ENCODE measurements at regions not wholly inside any gene's neighbourhood (a gene's known extent, or its start where the extent isn't known, plus 50 kb on each side); places are given as distances from the start of the nearest gene placed in this dataset.

DNA sequence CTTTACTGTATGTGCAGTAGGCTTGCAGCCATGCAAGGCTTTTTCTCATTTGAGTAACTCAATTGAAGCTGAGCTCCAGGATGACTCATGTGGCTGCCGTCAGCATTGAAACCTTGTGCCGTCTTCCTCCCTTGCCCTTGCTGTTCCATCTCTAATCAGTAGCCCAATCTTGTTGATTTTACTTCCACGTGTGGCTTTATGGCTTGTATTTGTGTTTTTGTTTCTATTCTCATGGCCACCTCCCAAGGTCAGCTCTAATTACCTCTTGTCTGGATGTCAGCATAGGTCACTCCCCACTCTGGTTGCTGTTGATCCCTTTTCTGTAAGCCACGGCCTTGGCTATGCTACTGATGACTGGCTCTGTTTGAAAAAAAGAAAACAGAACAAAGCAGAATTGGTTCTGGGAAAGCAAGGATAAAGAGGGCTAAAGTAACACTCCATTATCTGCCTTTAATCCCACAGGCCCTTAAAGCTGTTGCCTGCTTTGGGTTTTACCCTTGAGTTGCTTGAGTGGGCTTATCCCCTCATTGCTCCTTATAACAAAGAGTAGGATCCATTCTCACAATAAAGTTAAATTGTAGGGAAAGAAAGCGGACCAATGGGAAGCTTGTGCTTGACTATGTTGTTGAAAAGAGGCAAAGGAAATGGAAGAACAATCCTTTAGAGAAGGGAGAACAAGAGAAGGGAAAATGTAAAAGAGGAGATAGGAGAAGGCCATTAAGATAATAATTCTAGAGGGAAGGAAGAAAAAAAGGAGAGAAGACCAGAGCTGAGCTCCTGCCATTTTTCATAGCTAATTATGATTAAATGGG lies 173.9 kb upstream of the PGRMC2 start (continued):
- TF ChIP-seq, protein P1, sequence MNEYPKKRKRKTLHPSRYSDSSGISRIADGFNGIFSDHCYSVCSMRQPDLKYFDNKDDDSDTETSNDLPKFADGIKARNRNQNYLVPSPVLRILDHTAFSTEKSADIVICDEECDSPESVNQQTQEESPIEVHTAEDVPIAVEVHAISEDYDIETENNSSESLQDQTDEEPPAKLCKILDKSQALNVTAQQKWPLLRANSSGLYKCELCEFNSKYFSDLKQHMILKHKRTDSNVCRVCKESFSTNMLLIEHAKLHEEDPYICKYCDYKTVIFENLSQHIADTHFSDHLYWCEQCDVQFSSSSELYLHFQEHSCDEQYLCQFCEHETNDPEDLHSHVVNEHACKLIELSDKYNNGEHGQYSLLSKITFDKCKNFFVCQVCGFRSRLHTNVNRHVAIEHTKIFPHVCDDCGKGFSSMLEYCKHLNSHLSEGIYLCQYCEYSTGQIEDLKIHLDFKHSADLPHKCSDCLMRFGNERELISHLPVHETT (tag by site-specific recombination; IDR thresholded peaks at IDR 0.05) = 0 out of 2 replicates have a peak, but pooled peaks have one; percentile 19
- TF ChIP-seq, protein P2, sequence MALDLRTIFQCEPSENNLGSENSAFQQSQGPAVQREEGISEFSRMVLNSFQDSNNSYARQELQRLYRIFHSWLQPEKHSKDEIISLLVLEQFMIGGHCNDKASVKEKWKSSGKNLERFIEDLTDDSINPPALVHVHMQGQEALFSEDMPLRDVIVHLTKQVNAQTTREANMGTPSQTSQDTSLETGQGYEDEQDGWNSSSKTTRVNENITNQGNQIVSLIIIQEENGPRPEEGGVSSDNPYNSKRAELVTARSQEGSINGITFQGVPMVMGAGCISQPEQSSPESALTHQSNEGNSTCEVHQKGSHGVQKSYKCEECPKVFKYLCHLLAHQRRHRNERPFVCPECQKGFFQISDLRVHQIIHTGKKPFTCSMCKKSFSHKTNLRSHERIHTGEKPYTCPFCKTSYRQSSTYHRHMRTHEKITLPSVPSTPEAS (tag by site-specific recombination; IDR thresholded peaks at IDR 0.05) = no peak
- TF ChIP-seq ZNF274 (IDR thresholded peaks at IDR 0.05; ENCODE audit: low read length) (no peak), ZNF274 (tag by site-specific recombination; IDR thresholded peaks at IDR 0.05; ENCODE audit: borderline replicate concordance) (no peak), ZNF157 (tag by site-specific recombination; IDR thresholded peaks at IDR 0.05) (no peak), ZNF266 (tag by site-specific recombination; IDR thresholded peaks at IDR 0.05; ENCODE audit: low read depth) (no peak), ZNF521 (tag by site-specific recombination; IDR thresholded peaks at IDR 0.05) (no peak), SCRT1 (tag by site-specific recombination; IDR thresholded peaks at IDR 0.05; ENCODE audit: borderline replicate concordance) (no peak), GLI2 (tag by site-specific recombination; IDR thresholded peaks at IDR 0.05; ENCODE audit: borderline replicate concordance, low read depth) (no peak), ZBTB8A (tag by site-specific recombination; IDR thresholded peaks at IDR 0.05) (no peak), ZNF707 (tag by site-specific recombination; IDR thresholded peaks at IDR 0.05) (no peak), ZNF600 (tag by site-specific recombination; IDR thresholded peaks at IDR 0.05) (peak; percentile 61; the same call in 1 of the 2 replicates), ZNF423 (tag by site-specific recombination; IDR thresholded peaks at IDR 0.05) (no peak), ZNF624 (tag by site-specific recombination; IDR thresholded peaks at IDR 0.05) (no peak), ZNF701 (tag by site-specific recombination; IDR thresholded peaks at IDR 0.05) (no peak), ZNF548 (tag by site-specific recombination; IDR thresholded peaks at IDR 0.05) (no peak), ZNF341 (tag by site-specific recombination; IDR thresholded peaks at IDR 0.05; ENCODE audit: low read depth) (peak; percentile 78), ZXDB (tag by site-specific recombination; IDR thresholded peaks at IDR 0.05) (no peak; the same call in 1 of the 2 replicates), SP3 (tag by site-specific recombination; IDR thresholded peaks at IDR 0.05) (no peak), BCL11A (tag by site-specific recombination; IDR thresholded peaks at IDR 0.05; ENCODE audit: low read depth) (no peak)
- TF ChIP-seq, protein P3, sequence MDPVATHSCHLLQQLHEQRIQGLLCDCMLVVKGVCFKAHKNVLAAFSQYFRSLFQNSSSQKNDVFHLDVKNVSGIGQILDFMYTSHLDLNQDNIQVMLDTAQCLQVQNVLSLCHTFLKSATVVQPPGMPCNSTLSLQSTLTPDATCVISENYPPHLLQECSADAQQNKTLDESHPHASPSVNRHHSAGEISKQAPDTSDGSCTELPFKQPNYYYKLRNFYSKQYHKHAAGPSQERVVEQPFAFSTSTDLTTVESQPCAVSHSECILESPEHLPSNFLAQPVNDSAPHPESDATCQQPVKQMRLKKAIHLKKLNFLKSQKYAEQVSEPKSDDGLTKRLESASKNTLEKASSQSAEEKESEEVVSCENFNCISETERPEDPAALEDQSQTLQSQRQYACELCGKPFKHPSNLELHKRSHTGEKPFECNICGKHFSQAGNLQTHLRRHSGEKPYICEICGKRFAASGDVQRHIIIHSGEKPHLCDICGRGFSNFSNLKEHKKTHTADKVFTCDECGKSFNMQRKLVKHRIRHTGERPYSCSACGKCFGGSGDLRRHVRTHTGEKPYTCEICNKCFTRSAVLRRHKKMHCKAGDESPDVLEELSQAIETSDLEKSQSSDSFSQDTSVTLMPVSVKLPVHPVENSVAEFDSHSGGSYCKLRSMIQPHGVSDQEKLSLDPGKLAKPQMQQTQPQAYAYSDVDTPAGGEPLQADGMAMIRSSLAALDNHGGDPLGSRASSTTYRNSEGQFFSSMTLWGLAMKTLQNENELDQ (tag by site-specific recombination; IDR thresholded peaks at IDR 0.05; ENCODE audit: low read depth) = no peak
- TF ChIP-seq, protein P4, sequence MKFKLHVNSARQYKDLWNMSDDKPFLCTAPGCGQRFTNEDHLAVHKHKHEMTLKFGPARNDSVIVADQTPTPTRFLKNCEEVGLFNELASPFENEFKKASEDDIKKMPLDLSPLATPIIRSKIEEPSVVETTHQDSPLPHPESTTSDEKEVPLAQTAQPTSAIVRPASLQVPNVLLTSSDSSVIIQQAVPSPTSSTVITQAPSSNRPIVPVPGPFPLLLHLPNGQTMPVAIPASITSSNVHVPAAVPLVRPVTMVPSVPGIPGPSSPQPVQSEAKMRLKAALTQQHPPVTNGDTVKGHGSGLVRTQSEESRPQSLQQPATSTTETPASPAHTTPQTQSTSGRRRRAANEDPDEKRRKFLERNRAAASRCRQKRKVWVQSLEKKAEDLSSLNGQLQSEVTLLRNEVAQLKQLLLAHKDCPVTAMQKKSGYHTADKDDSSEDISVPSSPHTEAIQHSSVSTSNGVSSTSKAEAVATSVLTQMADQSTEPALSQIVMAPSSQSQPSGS (tag by site-specific recombination; IDR thresholded peaks at IDR 0.05; ENCODE audit: low read depth) = no peak
- TF ChIP-seq, protein P5, sequence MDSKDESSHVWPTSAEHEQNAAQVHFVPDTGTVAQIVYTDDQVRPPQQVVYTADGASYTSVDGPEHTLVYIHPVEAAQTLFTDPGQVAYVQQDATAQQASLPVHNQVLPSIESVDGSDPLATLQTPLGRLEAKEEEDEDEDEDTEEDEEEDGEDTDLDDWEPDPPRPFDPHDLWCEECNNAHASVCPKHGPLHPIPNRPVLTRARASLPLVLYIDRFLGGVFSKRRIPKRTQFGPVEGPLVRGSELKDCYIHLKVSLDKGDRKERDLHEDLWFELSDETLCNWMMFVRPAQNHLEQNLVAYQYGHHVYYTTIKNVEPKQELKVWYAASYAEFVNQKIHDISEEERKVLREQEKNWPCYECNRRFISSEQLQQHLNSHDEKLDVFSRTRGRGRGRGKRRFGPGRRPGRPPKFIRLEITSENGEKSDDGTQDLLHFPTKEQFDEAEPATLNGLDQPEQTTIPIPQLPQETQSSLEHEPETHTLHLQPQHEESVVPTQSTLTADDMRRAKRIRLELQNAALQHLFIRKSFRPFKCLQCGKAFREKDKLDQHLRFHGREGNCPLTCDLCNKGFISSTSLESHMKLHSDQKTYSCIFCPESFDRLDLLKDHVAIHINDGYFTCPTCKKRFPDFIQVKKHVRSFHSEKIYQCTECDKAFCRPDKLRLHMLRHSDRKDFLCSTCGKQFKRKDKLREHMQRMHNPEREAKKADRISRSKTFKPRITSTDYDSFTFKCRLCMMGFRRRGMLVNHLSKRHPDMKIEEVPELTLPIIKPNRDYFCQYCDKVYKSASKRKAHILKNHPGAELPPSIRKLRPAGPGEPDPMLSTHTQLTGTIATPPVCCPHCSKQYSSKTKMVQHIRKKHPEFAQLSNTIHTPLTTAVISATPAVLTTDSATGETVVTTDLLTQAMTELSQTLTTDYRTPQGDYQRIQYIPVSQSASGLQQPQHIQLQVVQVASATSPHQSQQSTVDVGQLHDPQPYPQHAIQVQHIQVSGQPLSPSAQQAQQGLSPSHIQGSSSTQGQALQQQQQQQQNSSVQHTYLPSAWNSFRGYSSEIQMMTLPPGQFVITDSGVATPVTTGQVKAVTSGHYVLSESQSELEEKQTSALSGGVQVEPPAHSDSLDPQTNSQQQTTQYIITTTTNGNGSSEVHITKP (tag by site-specific recombination; IDR thresholded peaks at IDR 0.05) = no peak
- TF ChIP-seq, protein P6, sequence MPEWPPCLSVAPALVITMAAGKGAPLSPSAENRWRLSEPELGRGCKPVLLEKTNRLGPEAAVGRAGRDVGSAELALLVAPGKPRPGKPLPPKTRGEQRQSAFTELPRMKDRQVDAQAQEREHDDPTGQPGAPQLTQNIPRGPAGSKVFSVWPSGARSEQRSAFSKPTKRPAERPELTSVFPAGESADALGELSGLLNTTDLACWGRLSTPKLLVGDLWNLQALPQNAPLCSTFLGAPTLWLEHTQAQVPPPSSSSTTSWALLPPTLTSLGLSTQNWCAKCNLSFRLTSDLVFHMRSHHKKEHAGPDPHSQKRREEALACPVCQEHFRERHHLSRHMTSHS (tag by site-specific recombination; IDR thresholded peaks at IDR 0.05) = no peak
- TF ChIP-seq, protein P7, sequence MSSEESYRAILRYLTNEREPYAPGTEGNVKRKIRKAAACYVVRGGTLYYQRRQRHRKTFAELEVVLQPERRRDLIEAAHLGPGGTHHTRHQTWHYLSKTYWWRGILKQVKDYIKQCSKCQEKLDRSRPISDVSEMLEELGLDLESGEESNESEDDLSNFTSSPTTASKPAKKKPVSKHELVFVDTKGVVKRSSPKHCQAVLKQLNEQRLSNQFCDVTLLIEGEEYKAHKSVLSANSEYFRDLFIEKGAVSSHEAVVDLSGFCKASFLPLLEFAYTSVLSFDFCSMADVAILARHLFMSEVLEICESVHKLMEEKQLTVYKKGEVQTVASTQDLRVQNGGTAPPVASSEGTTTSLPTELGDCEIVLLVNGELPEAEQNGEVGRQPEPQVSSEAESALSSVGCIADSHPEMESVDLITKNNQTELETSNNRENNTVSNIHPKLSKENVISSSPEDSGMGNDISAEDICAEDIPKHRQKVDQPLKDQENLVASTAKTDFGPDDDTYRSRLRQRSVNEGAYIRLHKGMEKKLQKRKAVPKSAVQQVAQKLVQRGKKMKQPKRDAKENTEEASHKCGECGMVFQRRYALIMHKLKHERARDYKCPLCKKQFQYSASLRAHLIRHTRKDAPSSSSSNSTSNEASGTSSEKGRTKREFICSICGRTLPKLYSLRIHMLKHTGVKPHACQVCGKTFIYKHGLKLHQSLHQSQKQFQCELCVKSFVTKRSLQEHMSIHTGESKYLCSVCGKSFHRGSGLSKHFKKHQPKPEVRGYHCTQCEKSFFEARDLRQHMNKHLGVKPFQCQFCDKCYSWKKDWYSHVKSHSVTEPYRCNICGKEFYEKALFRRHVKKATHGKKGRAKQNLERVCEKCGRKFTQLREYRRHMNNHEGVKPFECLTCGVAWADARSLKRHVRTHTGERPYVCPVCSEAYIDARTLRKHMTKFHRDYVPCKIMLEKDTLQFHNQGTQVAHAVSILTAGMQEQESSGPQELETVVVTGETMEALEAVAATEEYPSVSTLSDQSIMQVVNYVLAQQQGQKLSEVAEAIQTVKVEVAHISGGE (tag by site-specific recombination; conservative IDR thresholded peaks at IDR 0.05; ENCODE audit: low read depth) = no peak

Measured in HEK293 (cell line).